GM10266 (cell line): ENCODE measurements at regions not wholly inside any gene's neighbourhood (a gene's known extent, or its start where the extent isn't known, plus 50 kb on each side); places are given as distances from the start of the nearest gene placed in this dataset.

Source experiments
- DNase-seq: peaks from one replicate; pipeline ENCODE4 v3.0.0; 2012; ENCODE audit errors: extremely low spot score
- CTCF ChIP-seq: IDR thresholded peaks from 2 replicates; pipeline ENCODE4 v1.5.1; 2012; ENCODE audit warnings: mild to moderate bottlenecking, low read depth; ENCODE audit not compliant: control insufficient read depth, insufficient read depth; ENCODE audit errors: missing control alignments

GRCh38 chr20:60310560-60311349 lies 352.5 kb downstream of the CDH26 start:
- no peak for TF ChIP-seq CTCF
- DNase-seq, result no peak

GRCh38 chr20:60313191-60313590 lies 355.0 kb downstream of the CDH26 start:
- TF ChIP-seq CTCF, result no peak
- no peak for DNase-seq

- no peak for DNase-seq
- no peak for TF ChIP-seq CTCF
These were observed 355.4 kb downstream of the CDH26 start for GRCh38 chr20:60313614-60314013.

GRCh38 chr20:60314727-60315126 lies 356.5 kb downstream of the CDH26 start:
- DNase-seq, result no peak
- no peak for TF ChIP-seq CTCF

- no peak for DNase-seq
- TF ChIP-seq CTCF, result no peak
These were observed 358.4 kb downstream of the CDH26 start for GRCh38 chr20:60316476-60317158.

GRCh38 chr20:60317401-60317800 lies 359.2 kb downstream of the CDH26 start:
- no peak for DNase-seq
- TF ChIP-seq CTCF, result no peak

- no peak for DNase-seq
- no peak for TF ChIP-seq CTCF
These were observed 363.4 kb downstream of the CDH26 start for GRCh38 chr20:60321601-60322000.
